HEK293T (cell line): ENCODE measurements at regions not wholly inside any gene's neighbourhood (a gene's known extent, or its start where the extent isn't known, plus 50 kb on each side); places are given as distances from the start of the nearest gene placed in this dataset.

ENCODE experiments used
- CTCF ChIA-PET: fragments of 350-600 bp; formaldehyde crosslinking; extraction: SDS; loops from one replicate; lab custom pipeline; 2021; ENCODE audit warnings: antibody characterized with exemption, inconsistent platforms; lab: Yijun Ruan, JAX
- POLR2A ChIA-PET: fragments of 350-600 bp; formaldehyde crosslinking; extraction: SDS; loops from one replicate; lab custom pipeline; 2020; ENCODE audit warnings: antibody characterized with exemption, inconsistent platforms; lab: Yijun Ruan, JAX
- DNase-seq: peaks from one replicate; pipeline ENCODE4 v3.0.0; 2012; ENCODE audit warnings: mixed read lengths; ENCODE audit errors: extremely low spot score
- ARNT ChIP-seq: fragments of 450-650 bp; IDR thresholded peaks from 2 replicates; pipeline ENCODE4 v1.6.1; 2017; ENCODE audit warnings: mild to moderate bottlenecking
- BHLHE40 ChIP-seq: fragments of 450-650 bp; IDR thresholded peaks from 2 replicates; pipeline ENCODE4 v1.6.1; 2016; ENCODE audit warnings: mild to moderate bottlenecking, moderate library complexity, borderline replicate concordance
- CTBP1 ChIP-seq: fragments of 450-650 bp; IDR thresholded peaks from 2 replicates; pipeline ENCODE4 v1.6.1; 2016; ENCODE audit warnings: borderline replicate concordance
- ELF4 ChIP-seq: fragments of 450-650 bp; IDR thresholded peaks from 2 replicates; pipeline ENCODE4 v1.6.1; 2017; ENCODE audit warnings: antibody characterized with exemption
- FOXA1 ChIP-seq: fragments of 450-650 bp; IDR thresholded peaks from 2 replicates; pipeline ENCODE4 v1.6.1; 2016; ENCODE audit warnings: mild to moderate bottlenecking
- FOXK2 ChIP-seq: fragments of 450-650 bp; IDR thresholded peaks from 2 replicates; pipeline ENCODE4 v1.6.1; 2016; ENCODE audit warnings: mild to moderate bottlenecking
- FOXM1 ChIP-seq: fragments of 450-650 bp; IDR thresholded peaks from 2 replicates; pipeline ENCODE4 v1.6.1; 2017; ENCODE audit warnings: mild to moderate bottlenecking, borderline replicate concordance
- HDGF ChIP-seq: fragments of 450-650 bp; IDR thresholded peaks from 2 replicates; pipeline ENCODE4 v1.6.1; 2017; ENCODE audit warnings: antibody characterized with exemption, borderline replicate concordance
- L3MBTL2 ChIP-seq: fragments of 450-650 bp; conservative IDR thresholded peaks from 2 replicates; pipeline ENCODE4 v1.6.1; 2016; ENCODE audit warnings: mild to moderate bottlenecking
- LEF1 ChIP-seq: fragments of 450-650 bp; IDR thresholded peaks from 2 replicates; pipeline ENCODE4 v1.6.1; 2017; ENCODE audit warnings: mild to moderate bottlenecking, borderline replicate concordance
- NFRKB ChIP-seq: fragments of 450-650 bp; IDR thresholded peaks from 2 replicates; pipeline ENCODE4 v1.6.1; 2016; ENCODE audit warnings: mild to moderate bottlenecking, moderate library complexity
- SP1 ChIP-seq: fragments of 450-650 bp; IDR thresholded peaks from 2 replicates; pipeline ENCODE4 v1.6.1; 2017
- SUZ12 ChIP-seq: fragments of 450-650 bp; IDR thresholded peaks from 2 replicates; pipeline ENCODE4 v1.6.1; 2016; ENCODE audit warnings: mild to moderate bottlenecking
- TARDBP ChIP-seq: fragments of 450-650 bp; IDR thresholded peaks from 2 replicates; pipeline ENCODE4 v1.6.1; 2016
- ZNF384 ChIP-seq: fragments of 450-650 bp; IDR thresholded peaks from 2 replicates; pipeline ENCODE4 v1.6.1; 2016
- TF ChIP-seq, protein P1 (sequence below): fragments of 450-650 bp; IDR thresholded peaks from 2 replicates; pipeline ENCODE4 v1.6.1; 2016

DNA sequence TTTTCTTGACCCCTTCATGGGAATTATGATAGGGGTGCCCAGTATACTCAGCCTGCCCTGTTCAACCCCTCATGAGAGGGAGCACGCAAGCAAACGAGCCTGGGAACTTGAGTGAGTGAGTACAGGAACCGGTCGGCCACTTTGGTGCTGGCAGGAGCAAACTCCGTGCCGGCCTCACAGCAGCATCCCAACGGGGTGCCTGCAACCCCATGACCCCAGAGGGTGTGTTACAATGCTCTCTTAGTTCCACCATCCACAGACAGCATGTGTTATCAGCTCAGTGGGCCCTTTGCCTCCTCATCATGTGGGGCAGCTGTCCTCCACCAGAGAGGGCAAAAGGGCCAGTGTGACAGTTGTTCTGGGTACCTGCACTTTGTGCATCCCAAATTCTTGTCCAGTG is 289.8 kb downstream of the FRK start:
- no peak for DNase-seq
- POLR2A ChIA-PET: no interaction called here
- CTCF ChIA-PET: no interaction called here
- TF ChIP-seq CTBP1: no peak

DNA sequence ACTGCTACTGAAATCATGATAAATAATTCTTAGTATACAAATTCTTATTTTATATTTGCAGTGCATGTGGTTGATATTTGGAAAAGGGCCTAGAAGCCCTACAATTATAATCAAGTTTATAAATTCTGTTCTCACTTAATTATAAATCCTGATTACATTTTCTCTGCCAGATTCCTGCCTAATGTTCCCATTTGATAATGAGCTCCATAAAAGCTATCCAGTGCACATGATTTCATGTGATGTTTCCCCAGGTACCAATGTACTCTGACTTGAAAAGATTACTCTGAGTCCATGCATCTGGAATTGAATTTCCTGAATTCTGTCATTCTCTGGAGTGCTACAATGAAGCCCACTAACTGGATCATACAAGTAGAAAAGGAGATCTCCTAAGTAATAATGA is 292.2 kb downstream of the FRK start:
- TF ChIP-seq NFRKB (no peak), L3MBTL2 (no peak)
- no peak for DNase-seq
- ChIA-PET POLR2A (no interaction called here), CTCF (no interaction called here)

DNA sequence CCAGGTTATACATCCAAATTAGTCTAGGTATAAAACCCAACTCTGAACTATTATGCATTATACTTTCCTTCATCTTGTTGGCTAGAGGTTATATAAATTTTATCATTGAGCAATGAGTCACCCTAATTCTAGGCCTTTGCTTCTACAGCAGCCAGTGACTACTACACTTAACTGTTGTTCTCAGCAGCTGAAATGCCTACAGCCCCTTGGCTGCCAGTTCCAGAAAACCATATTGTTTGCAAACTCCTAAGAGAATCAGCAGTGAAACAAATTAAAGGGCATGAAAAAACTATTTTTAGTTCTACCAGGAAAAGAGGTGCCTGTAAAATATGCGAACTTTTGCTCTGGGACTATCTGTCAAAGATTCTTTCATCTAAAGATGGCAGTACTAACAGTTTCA is 292.8 kb downstream of the FRK start:
- DNase-seq: no peak
- ChIA-PET CTCF (no interaction called here), POLR2A (no interaction called here)
- TF ChIP-seq FOXM1 (no peak), TARDBP (no peak), FOXA1 (no peak), CTBP1 (no peak)
- TF ChIP-seq, protein P1, sequence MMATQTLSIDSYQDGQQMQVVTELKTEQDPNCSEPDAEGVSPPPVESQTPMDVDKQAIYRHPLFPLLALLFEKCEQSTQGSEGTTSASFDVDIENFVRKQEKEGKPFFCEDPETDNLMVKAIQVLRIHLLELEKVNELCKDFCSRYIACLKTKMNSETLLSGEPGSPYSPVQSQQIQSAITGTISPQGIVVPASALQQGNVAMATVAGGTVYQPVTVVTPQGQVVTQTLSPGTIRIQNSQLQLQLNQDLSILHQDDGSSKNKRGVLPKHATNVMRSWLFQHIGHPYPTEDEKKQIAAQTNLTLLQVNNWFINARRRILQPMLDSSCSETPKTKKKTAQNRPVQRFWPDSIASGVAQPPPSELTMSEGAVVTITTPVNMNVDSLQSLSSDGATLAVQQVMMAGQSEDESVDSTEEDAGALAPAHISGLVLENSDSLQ: no peak

DNA sequence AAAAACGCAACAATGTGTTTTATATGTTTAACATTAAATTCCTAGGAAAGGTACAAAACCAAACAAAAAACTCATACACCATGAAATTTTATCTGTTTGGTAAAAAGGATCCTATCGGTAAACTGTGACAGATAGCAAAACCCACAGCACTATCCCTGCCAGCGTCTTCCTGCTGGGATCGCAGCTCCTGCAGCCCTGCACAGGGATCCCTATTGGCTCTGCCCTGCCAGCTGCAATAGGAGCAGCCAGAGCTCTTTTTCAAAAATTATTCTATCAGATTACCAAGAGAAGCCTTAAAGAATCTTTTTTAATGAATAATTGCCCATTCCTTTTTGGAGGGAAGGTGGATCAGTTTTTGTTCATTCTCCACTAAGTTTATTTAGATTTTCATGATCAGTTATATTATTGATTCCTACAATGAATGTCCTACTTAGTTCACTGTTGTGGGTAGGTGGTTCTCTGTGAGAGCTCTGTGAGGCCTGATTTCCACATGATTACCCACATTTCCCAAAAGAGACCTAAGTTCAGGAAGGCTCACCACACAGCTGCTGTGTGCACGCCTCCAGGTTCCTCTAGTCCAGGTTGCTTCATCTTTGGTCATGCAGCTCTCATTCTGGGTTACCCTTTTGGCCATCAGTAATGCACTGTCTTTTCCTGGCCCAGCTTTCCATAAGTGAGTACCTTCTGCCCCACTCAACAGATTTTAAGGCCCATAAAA is 293.8 kb downstream of the FRK start:
- no peak for DNase-seq
- POLR2A ChIA-PET: no interaction called here
- TF ChIP-seq CTBP1 (no peak), SUZ12 (no peak), FOXM1 (no peak), BHLHE40 (no peak), ELF4 (no peak), SP1 (no peak), FOXK2 (no peak), NFRKB (no peak), HDGF (no peak), ARNT (no peak), TARDBP (no peak), FOXA1 (no peak), LEF1 (no peak), ZNF384 (no peak), L3MBTL2 (no peak)
- TF ChIP-seq, protein P1: no peak
- CTCF ChIA-PET: no interaction called here

DNA sequence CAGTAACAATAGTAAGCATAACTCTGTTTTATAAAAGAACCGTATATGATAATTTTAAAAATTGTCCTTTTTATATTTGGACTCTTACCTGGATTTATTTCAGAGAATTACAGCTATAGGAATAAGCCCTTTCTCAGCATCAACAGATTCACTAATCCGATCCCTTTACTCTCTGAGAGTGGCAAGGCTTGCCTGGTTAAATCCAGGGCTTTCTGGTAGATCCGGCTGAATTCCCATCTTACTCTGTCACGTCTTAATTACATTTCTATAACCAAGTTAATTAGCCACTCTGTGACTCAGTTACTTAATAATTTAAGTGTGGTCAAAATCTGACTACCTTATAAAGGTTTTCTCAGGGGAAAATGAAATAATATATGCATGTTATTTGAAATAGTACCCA is 294.7 kb downstream of the FRK start:
- ChIA-PET POLR2A (no interaction called here), CTCF (no interaction called here)
- TF ChIP-seq SP1 (no peak), FOXK2 (no peak), FOXM1 (no peak)
- no peak for DNase-seq

DNA sequence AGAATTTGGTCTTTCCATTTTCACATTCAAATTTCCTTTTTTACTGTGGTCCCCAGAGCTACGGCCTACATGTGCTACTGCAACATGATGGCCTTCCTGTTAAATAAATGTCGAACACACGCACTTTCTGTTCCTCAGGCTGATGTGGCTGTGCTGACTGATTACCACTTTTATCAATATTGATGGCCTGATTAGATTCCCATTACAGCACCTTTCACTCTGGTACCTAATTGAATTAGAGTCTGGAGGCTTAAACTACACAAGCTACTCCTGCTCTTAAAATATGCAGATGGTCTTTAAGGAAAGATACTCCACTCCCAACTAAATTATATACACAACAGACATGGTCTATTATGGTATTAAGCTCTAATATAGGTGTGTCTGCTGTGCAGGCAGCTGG is 301.6 kb downstream of the FRK start:
- TF ChIP-seq HDGF: no peak
- TF ChIP-seq BHLHE40: no peak
- no peak for TF ChIP-seq FOXM1
- no peak for TF ChIP-seq ZNF384
- TF ChIP-seq LEF1: no peak
- TF ChIP-seq ELF4: no peak
- TF ChIP-seq CTBP1: no peak
- no peak for TF ChIP-seq TARDBP
- no peak for TF ChIP-seq L3MBTL2
- TF ChIP-seq, protein P1: no peak
- TF ChIP-seq SUZ12: no peak
- no peak for TF ChIP-seq ARNT
- TF ChIP-seq SP1: no peak
- no peak for TF ChIP-seq FOXA1
- TF ChIP-seq NFRKB: no peak
- DNase-seq: no peak
- ChIA-PET CTCF (no interaction called here), POLR2A (no interaction called here)

DNA sequence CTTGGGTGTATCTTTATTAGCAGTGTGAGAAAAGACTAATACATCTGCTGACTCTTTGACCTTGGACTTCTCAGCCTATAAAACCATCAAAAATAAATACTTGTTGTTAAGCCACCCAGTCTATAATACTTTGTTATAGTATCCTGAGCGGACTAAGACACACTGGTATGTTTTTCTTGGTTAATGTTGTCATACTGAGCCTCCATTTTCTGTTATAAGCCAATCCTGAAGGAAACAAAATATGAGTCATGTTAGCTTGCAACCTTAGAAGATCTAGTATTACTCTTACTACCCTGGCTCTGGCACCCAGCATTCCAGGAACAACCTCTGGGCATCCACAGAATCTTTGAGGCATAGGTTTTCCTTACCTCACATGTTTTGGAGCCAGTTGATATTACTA is 307.2 kb downstream of the FRK start:
- no peak for DNase-seq
- ChIA-PET CTCF (no interaction called here), POLR2A (no interaction called here)
- TF ChIP-seq ELF4 (no peak), NFRKB (no peak), FOXA1 (no peak), LEF1 (no peak), L3MBTL2 (no peak), FOXM1 (no peak), FOXK2 (no peak), ARNT (no peak), CTBP1 (no peak), SP1 (no peak), TARDBP (no peak), BHLHE40 (no peak), ZNF384 (no peak), HDGF (no peak), SUZ12 (no peak)
- TF ChIP-seq, protein P1: no peak
